Head of caudate nucleus (tissue), 42 donors: ENCODE measurements at regions not wholly inside any gene's neighbourhood (a gene's known extent, or its start where the extent isn't known, plus 50 kb on each side); places are given as distances from the start of the nearest gene placed in this dataset.
"Not testable (repeated sequence)": the region's sequence is repeated elsewhere in the genome, so short reads cannot be mapped to it uniquely, and the experiment has no call there.

ENCODE experiments used
- DNase-seq, 42 donors: peaks; one replicate each; pipeline versions ENCODE4 v3.0.0 to v3.0.0-alpha.2; 2020 to 2021; ENCODE audit warnings: mixed read lengths in 7 of 42
- intact Hi-C: fragments of 100-400 bp; cut with DNase I; formaldehyde crosslinking; loops from one replicate; pipeline ENCODE4 v1.15.0; 2022

DNA sequence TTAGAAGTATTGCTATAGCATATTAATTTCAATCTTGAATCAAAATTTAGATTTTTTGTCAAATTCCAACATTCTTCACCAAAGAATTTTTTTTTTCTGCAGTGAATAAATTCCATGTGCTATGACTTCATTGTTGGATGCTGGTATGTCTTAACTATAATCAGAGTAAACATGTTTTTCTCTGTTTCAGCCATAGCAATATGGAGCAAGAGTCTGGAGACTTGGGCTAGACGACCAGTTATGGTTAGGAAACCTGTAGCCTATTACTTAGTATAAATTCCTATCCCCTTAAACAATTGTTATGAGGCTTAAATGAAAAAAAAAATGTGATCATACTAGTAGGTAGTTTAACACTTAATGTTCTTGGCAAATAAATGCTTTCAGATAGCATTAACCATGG is 431.9 kb upstream of the FRG2C start:
- no peak for DNase-seq
- intact Hi-C loops, result no loop called here

GRCh38 chr3:75235631-75236030 is 428.5 kb upstream of the FRG2C start:
- intact Hi-C loops, result no loop called here

DNA sequence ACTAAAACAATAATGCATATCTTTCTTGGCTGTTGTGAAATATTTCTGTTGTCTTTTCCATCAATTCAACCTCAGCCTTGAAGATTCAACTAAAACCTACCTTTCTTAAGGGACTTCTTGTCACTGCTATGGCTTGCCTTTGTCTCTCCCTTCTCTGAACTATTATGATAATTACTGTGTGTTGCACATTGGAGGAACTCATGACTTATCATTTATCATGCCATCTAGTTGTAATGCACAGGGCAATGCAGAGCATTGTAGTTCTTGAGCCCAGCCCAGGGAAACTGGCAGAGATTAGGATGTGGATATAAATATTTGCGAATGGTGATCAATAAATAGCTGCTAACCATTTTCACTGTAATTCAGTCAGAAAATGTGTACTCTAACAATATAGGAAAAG is 427.1 kb upstream of the FRG2C start:
- intact Hi-C loops, result no loop called here
- DNase-seq, result no peak

More at GRCh38 chr3:75235631-75236030, 428.5 kb upstream of the FRG2C start:
- no peak for DNase-seq

GRCh38 chr3:75237477-75237876 is 426.7 kb upstream of the FRG2C start:
- DNase-seq, result no peak
- intact Hi-C loops, result no loop called here

GRCh38 chr3:75241226-75241962 is 422.7 kb upstream of the FRG2C start:
- intact Hi-C loops, DNase-seq: not testable (repeated sequence)

- DNase-seq, result no peak
- intact Hi-C loops, result no loop called here
Observed at GRCh38 chr3:75242012-75242735, 422.0 kb upstream of the FRG2C start.

DNA sequence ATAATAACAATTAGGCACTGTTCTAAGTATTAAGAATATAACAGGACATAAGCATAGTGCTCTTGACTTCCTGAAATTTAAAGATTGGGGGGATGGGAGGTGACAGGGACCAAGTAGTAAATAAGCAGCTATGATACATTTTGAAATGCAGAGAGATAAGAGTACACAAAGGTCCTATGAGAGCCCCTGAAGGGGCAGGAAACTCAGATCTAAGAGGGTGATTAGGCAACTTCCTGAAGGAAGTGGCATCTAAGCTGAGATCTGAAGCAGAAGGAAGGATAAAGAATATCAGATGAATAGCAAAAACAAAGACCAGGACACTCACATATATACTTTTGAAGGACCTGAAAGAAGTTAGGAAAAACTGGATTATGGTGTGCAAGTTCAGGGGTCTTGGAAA is 415.2 kb upstream of the FRG2C start:
- DNase-seq, result no peak
- intact Hi-C loops, result no loop called here

- intact Hi-C loops, result no loop called here
- DNase-seq, result no peak
Observed at GRCh38 chr3:75254685-75255084, 409.4 kb upstream of the FRG2C start.

DNA sequence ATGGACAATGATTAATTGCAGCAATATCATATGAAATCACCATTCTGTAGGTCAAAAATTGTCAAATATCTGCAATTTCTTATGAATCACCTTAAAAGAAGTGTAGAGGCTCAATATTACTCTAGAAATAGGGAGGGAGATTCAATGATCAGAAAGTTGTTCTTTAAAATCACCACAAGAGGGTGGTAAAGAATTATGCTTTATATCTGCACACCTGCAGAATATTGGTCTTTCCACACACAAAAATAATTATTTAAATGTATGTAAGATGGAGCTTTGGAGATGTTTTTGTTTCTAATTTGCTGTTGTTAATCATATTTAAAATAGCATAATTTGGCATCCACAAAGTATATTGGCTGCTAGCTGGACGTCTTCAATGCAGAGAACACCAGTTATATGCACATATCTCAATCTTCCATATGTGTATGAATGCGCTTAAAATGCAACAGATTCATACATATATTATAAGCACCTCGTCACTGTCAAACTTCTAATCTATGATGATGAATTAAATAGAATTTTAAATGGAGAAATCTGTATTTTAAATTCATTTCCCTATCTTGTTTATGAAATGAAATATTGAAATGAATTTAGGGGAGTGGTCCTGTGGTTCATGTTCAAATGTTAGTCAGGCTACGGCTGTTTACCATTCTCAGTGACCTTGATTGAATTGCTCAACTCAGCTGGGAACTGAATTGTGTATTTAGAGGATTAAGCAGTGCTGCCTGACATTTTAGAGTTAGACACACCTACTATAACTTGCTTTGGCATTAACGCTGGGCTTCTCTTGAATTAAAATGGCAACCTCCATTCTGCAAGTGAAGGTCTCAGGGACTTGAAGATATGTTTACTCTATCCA is 405.1 kb upstream of the FRG2C start:
- intact Hi-C loops, DNase-seq: not testable (repeated sequence)

DNA sequence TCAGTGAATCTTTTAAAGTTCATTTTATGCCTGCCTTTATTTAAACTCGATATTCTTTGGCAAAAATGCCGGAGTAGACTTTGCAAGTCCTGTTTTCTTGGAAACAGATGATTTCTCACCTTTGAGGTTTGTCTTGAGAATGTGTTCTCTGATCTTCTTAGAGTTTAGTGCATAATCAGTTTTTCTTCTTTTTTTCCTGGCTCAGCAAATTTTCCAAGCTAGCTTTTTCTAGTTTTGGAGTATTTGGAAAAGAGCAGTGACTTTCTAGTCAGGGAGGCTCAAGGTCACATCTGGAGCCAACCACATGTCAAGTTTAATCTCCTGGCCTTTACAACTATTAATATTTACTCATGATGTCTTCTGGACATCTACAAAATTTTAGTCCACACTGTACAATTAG is 403.2 kb upstream of the FRG2C start:
- intact Hi-C loops, result not testable (repeated sequence)

GRCh38 chr3:75262661-75263060 is 401.5 kb upstream of the FRG2C start:
- no peak for DNase-seq
- intact Hi-C loops, result no loop called here

More for the DNA sequence above, 403.2 kb upstream of the FRG2C start:
- DNase-seq, result not testable (repeated sequence)

GRCh38 chr3:75265897-75266296 is 398.2 kb upstream of the FRG2C start:
- no peak for DNase-seq
- intact Hi-C loops, result no loop called here

GRCh38 chr3:75268576-75268975 is 395.6 kb upstream of the FRG2C start:
- intact Hi-C loops, DNase-seq: not testable (repeated sequence)

DNA sequence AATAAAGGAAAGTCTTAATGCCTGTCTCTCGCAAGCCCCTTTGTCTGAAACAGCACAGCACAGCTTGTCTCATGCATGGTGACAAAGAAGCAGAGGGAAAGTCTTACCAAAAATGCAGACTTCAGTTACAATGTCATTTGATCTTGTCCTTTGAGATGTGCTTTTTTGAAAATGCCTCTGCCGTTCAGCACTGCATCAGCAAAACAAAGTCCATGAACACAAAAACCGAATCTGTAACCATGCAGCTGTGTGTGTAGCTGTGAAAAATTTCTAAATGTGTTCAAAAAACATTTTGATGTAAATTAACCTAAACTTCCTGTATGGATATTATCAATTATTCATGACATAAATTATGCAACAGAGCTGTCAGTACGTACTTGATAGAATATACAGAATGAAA is 391.9 kb upstream of the FRG2C start:
- DNase-seq, intact Hi-C loops: not testable (repeated sequence)

DNA sequence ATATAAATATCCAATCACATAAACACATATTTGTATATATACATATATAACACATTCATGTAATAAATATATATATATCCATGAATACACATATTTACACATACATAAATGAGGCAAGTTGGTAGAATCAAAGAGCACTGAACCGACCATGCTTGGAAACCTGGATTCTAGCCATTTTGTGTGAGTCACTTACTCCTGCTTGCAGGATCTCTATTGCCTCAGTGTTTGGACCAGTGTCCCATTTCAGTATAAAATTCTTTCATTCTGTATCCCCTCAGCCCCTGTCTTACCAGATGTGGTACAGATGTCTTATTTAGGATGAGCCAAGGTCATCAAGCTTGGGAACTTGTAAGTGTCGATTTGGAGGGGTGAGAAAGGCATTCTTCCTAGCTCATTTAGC is 391.4 kb upstream of the FRG2C start:
- DNase-seq, result peak in 1 of 42 donors; percentile 11
- intact Hi-C loops, result no loop called here

DNA sequence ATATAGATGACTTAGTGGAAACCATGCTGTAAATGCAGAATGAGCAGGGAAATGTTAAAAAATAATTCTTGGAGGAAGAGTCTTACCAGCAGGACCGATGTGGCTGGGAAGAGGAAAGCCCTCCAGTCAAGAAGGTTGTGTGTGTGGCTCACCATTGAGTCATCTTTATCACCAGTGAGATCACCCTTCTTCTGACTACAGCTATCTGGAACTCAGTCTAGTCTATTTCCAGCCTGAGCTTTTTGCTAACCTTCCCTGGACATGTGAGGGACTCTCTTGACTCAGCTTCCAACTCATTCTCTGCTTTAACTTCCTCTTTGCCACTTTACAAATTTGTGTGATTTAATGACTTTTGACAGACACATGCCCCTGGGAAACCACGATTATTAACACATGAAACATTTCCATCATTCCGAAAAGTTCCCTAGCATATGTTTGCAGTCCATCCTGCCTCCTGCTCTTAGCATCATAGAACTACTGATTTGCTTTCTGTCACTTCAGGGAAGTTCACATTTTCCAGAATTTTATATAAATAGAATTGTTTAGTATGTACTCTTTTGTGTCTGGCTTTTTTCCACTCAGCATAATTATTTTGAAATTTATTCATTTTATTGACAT is 378.5 kb upstream of the FRG2C start:
- intact Hi-C loops, DNase-seq: not testable (repeated sequence)

- DNase-seq, intact Hi-C loops: not testable (repeated sequence)
Observed at GRCh38 chr3:75288972-75289574, 375.1 kb upstream of the FRG2C start.

- intact Hi-C loops, result loop anchor here (10.0 kb wide), 2 partner anchors 131 to 351 kb away; no protein-coding TSS in a partner anchor
- peak in 38 of 42 donors; percentile 2 to 71 (median 27) for DNase-seq
Observed at GRCh38 chr3:75294124-75294523, 370.0 kb upstream of the FRG2C start.

- intact Hi-C loops, result loop anchor here (10.0 kb wide), 2 partner anchors 130 to 350 kb away; no protein-coding TSS in a partner anchor
- no peak for DNase-seq
Observed at GRCh38 chr3:75295013-75295412, 369.1 kb upstream of the FRG2C start.
